Suppressor macrophage (primary cell): ENCODE measurements at regions not wholly inside any gene's neighbourhood (a gene's known extent, or its start where the extent isn't known, plus 50 kb on each side); places are given as distances from the start of the nearest gene placed in this dataset.
"Not testable (repeated sequence)": the region's sequence is repeated elsewhere in the genome, so short reads cannot be mapped to it uniquely, and the experiment has no call there.

Experiments used
- DNase-seq, 4 experiments: peaks; one replicate each; pipeline ENCODE4 v3.0.0-alpha.2; 2020 to 2022

DNA sequence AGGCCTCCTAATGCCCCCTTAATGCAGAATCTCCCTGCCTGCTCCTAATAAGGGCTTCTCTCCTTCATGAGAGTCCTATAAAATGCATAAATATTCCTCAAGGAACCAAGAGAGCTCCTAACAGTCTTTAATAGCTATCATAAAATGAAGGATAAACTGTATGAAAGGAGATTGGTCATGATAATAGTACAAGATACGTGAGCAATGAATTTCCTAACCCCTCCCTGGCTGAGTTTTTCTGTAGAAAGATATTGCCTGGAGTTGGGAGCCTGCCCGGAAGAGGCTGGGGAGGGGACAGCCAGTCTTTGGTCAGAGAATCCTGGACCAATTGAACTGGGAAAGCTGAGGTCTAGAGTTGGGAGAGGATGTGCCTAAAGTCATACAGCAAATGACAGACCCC is 321.9 kb upstream of the CDH5 start:
- no peak for DNase-seq

DNA sequence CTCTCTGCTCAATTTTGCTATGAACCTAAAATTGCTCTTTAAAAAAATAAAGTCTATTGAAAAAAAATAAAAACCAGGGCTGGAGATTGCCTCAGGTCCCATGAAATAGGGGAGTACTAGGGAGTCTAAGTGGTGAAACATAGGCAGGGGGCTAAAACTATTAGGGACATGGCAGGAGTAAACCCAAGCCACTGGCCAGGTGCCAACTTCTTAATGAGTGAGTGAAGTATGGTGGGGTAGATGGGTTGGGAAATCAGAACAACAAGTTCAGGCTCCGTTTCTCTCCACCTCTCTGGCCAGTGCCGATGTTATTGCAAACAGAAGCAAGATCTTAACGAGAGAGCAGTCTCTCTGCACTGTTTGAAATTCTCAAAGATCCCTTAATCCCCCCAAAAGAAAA is 322.4 kb upstream of the CDH5 start:
- DNase-seq = no peak

DNA sequence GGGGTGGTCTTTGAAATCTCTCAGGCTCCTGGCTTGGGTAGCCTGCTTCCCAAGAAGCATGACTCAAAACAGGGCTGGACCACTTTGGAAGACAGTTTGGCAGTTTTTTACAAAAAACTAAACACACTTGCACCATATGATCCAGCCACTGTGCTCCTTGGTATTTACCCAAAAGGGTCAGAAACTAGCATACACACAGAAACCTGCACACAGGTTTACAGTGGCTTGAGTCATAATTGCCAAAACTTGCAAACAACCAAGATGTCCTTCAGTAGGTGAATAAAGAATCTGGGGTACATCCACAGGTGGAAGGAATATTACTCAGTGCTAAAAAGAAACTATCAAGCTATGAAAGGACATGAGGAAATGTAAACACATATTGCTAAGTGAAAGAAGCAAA is 323.2 kb upstream of the CDH5 start:
- no peak for DNase-seq

DNA sequence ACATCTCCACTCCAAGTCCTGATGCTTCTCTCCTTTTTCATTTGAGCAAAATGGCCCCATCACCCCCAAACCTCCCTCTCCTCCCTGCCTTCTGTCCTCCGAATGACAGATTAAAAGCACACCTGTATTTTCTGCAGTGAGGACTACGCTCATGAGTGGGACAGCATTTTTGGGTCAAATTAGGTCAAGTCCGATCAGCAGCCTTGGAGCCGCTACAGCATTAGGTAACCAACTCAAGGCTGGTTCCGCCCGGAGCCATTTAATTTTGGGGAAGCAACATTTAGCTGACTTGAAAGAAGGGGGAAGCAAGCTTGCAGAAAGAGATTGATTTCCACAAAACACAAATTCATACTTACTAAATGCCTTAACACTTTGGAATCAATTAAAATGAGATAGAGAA is 324.1 kb upstream of the CDH5 start:
- peak in 2 of 4 experiments; percentile 5 to 7 for DNase-seq

DNA sequence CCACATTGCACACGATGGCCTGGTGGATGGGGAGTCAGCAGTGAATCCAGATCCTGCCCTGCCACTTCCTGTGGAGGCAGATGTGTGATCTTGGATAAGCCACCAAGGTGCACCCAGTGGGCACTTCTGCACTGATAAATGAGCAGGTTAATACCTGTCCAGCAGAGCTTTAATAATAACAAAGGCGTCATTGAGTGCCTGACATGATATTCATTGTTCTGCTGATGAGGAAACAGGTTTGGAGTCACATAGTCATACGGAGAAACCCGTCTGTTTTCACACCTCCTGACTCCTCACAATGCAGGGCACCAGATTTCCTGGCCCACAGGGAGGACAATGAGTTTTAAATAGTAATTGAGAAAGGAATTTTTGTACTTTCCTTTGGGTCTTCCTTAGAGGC is 324.6 kb upstream of the CDH5 start:
- no peak for DNase-seq

DNA sequence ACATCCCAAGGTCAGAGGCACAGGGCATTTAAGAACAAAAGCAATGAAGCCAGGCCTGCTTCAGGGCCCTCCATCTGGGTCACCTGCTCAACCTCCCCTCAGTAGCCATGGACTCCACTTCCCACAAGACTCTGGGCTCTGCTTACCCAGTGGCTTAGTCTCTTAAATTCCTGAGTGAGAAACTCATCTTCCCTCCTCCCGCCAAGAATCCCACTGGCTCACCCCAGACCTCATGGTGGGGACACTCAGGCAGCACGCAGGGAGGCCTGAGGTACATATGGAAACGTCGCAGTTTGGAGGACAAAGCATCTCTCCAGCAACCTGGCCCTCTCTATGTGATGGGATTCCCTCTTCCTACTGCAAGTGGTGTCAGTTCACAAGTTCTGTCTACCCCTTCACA is 326.7 kb upstream of the CDH5 start:
- no peak for DNase-seq

DNA sequence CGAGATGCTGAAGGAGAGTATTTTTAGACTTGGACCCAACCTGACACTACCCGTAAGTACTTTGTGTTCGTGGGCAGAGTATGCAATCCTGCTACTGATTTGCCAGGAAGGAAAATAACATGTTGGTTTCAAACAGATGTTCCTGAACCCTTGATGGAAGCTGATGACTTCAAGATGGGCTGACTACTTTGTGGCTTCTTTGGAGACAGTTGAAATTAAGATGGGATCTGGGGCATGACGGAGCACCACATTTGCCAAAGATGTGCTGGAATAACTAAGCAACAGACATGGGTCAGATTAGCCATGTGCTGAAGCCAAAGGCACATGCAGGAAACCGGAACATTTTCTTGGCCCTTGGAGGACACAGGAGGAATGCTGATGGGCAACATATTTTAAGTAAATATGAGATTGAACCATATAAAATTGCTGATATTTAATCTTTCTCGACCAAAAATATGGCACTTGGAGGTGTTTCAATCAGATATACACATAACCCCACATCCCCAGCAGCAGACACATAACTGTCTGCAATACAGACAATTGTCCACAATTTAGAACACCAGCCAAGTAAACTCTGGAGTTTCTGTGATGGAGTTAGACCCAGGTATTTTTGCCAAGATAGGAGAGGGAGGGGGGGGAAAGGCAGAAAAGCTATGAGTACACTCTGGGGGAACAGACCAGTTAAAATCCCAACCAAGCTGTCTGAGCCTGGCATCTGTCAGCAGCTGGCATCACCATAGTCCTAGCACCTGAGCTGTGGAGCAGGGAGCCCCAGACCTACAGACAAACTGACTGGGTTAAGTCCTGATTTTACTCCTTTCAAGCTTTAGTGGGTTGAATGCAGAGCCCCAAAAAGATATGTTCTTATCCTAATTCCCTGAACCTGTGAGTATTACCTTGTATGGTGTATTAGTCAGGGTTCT is 329.4 kb upstream of the CDH5 start:
- DNase-seq = no peak

DNA sequence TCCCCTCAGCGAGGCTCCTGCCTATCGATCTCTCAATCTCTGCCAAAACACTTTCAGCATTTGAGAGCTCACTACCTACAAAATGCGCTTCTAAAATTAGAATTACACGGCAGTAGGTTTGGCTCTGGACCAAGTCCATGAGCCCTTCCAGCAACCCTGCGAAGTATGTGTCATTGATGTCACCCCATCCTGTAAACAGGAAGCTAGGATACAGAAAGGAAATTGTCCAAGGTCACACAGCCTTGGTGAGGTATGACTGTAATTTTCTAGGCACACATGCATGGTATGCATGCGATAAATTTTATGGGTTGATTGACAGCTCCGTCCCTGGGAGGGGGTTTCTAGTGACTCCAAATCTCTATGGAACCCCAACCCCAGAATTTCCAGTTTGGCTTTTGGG is 330.3 kb upstream of the CDH5 start:
- no peak for DNase-seq

DNA sequence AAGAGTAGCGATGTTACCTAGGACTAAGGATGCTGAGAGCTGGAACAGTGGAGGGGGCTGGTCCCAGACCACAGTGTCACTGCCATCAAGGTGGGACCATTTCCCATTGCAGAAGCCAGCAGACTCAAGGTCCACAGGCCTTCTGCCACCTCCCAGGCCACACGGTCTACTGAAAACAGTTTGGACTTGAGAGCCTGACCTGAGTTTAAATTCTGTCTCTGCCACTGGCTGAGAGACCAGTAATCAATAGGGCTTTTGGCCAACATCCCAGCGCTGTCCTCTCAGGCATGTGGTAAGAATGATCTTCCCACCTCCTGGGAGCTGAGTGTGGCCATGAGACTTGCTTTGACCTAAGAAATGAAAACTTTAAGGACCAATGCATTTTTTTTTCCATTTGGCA is 331.4 kb upstream of the CDH5 start:
- no peak for DNase-seq

DNA sequence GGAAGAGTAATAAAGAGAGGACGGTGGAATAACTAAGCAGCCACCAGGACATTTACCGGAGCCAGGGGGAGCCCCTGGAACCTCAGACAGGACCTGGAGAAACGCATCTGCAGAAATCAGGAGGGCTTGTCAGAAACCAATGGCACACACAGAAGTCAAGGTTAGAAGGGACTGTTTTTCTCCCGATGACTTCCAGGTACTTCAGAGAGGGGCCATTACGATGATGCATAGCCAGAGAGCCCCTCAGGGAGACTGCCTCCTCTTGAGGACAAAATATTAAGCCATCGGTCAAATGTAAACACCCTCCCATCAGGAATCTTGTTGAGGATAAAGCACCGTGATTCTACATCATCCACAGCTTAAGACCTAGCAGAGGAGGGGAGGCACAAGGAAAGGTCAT is 333.6 kb upstream of the CDH5 start:
- DNase-seq = no peak

DNA sequence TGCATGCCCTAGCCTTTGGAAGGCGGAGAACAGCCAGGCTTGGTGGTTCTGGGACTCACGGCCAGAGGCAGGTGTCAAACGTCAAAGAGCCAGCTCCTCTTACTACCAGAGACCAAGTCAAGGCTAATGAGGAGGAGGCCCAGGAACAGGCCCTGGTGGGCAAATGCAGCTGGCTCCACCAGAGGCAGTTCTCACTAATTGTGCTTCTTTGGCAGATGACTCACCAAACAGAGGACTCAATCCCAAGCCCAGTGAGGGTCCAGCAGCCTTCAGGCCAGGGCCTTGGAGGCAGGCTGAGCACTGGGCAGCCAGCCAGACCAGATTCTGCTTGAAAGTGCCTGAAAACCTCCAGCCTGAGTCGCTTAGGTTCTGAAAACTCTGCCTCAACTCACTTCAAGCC is 336.5 kb upstream of the CDH5 start:
- no peak for DNase-seq

DNA sequence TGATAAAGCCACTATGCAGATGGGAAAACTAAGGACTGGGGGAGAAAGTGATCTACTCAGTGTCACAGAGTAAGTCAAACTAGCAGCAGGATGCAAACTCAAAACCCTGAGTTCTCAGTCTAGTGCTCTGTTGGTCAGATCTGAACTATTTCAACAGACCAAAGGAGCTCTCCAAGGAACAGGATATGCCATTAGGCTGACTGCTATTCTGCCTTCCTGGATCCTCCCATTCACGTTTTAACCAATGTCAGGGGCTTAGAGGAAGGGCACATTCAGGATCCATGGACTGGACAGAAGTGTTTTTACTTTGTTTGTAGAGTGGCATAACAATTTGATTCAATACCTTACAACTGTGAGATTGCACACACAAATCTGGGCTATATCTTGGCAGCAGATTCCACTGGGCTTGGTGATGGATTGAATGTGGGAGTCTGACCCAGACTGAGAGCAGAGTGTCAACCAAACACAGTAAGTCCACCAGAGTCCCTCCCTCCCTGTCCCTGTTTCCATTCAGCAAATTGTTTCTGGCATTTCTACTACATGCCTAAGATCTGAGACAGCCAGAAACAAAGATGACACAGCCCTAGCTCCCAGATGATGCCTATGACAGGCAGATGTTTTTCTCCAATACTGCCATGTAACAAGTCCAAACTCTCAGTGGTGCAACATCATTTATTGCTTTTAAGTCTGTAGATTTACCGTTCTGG is 337.8 kb upstream of the CDH5 start:
- no peak for DNase-seq

DNA sequence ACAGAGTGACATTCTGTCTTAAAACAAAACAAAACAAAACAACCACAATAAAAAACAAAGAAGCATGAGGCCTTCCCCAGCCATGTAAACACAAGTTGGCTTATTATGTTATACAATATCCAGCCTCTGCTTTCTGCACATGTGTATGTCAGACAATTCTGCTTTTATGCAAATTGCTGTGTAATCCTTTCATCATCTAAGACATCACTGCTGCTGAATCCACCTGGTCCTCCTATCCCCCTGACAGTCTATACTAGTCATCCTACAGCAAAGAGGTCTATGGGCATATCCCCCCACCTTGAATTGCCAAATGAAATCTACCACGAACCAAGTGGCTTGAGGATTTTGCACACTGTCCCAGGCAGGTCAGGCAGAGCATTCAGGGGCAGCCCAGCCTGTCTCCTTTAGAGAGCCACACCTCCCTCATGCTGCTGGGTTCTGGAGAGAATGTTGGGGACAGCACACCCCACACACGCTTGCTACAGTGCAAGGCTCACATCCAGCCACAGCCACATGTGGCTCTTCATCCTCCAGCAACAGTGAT is 339.6 kb upstream of the CDH5 start:
- DNase-seq = no peak

DNA sequence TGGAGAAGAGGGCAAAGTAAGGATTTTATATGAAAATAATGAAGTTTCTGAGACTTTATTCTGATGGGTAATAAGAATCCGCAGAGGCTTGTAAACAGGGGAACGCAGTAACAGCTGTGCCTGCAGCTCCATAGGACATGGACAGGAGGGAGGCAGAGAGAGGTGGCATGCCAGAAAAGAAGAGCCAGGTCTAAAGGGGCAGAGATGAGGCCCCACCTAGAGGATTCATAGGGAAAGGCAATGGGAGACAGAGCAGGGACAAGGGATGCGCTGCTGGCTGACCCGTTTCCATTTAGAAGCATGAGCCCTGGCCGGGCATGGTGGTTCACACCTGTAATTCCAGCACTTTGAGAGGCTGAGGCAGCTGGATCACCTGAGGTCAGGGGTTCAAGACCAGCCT is 340.3 kb upstream of the CDH5 start:
- DNase-seq = no peak

DNA sequence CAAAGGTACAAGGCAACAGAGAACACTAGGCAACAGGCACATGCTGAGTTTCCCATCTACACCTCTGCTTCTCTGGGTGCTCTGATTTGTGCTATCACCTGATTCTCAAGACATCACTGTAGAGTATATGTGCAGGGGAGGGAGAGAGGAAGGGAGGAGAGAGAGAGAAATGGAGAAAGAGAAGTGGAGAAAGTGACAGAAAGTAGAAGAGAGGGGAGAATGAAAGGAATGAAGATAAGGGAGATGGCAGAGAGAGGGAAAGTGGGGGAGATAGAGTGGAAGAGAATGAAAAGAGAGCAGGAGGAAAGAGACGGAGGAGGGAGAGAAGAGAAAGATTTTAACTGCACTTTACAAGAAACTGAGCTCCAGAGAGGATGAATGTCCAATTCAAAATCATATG is 340.7 kb upstream of the CDH5 start:
- DNase-seq = no peak

DNA sequence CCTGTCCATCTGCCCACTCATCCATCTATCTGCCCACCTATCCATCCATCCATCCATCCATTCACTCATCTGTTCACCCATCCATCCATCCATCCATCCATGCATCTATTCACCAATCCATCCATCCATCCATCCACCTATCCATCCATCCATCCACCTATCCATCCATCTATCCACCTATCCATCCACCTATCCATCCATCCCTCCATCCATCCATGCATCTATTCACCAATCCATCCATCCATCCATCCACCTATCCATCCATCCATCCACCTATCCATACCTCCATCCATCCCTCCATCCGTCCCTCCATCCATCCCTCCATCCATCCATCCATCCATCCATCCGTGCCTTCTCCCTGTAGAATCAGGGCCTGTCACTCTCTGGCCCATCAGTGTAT is 341.9 kb upstream of the CDH5 start:
- DNase-seq = not testable (repeated sequence)

DNA sequence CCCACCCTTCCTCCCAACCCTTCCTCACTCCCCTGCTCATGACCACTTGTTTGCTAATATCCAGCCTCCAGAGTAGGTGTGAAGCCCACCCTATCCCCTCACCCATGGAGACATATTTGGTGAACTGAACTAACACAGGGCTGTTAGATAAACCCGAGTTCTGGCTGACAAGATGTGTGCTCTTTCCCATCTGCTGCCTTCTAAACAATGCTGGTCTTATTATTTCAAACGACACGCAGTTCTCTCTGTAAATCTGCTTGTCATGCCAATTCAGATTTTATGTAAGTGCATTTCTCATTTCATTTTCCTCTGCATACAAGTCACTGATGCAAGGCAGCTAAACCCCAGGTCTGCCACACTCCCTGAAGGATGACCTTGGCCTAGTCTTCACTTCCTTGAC is 343.0 kb upstream of the CDH5 start:
- no peak for DNase-seq

DNA sequence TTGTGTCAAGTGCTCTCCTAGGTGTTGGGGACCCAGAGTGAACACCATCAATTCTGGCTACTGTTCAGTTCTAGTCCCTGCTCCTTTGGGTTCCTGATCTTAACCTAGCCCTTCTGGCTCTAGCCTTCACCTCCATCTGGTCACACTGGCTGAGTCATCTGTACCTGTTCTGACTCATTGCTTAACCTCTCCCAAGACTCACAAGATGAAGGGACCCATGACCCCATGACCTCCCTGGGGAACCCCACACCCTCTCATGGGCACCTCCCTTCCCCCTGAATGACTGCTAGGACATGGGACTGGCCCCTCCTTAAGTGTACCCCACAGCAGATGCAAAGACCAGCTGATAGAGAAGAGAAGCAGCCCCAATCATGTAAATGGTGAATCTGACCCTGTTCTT is 345.8 kb upstream of the CDH5 start:
- peak; percentile 6 to 36 (median 24) for DNase-seq

DNA sequence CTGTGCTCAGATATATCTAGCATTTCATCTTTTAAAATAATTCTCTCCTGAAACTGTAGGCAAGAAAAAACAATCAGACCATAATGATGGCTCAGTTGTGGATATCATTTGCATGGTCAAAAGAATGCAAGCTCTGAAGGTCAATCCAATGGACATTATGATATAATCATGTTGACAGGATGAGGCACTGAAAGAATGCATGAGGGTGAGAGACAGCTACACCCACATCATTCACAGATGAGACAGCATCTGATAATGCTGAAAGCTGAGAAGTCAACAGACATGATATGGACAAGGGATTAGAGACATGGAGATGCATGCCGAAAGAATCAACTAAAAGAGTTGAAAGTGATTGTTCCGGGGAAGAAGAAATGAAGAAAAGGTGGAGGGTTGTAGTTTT is 346.4 kb upstream of the CDH5 start:
- no peak for DNase-seq

DNA sequence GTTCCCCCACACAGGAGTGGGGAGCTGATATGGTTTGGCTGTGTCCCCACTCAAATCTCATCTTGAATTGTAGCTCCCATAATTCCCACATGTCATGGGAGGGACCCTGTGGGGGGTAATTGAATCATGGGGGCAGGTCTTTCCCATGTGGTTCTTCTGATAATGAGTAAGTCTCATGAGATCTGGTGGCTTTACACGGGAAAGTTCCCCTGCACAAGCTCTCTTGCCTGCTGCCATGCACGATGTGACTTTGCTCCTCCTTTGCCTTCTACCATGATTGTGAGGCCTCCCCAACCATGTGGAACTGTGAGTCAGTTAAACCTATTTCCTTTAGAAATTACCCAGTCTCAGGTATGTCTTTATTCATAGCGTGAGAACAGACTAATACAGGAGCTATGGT is 347.0 kb upstream of the CDH5 start:
- not testable (repeated sequence) for DNase-seq

DNA sequence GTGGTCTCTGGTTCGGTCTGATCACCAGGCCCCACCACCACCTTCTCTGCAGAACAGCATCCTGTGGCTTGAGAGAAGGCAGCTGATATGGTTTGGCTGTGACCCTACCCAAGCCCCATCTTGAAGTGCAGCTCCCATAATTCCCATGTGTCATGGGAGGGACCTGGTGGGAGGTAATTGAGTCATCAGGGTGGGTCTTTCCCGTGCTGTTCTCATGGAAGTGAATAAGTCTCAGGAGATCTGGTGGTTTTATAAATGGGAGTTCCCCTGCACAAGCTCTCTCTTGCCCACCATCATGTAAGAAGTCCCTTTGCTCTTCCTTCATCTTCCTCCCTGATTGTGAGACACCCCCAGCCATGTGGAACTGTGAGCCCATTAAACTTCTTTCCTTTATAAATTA is 352.3 kb upstream of the CDH5 start:
- DNase-seq = no peak

DNA sequence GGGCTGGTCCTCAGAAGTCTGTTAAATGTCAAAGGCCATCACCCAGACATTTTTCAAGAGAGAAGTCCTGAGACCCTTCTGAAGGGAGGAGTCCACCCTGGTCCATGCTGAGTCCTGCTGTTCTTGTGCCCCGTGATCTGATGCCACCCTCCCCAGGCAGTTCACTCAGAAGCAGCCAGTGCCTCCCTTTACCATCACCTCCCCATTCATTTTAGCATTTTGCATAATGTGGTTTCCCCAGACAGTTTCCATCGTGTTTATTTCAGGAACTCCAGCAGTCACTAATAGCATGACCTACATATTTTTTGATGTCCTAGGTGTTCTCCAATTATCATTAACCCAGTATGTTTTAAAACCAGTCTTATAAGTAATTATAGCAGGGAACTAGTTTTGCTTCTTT is 353.0 kb upstream of the CDH5 start:
- DNase-seq = no peak

DNA sequence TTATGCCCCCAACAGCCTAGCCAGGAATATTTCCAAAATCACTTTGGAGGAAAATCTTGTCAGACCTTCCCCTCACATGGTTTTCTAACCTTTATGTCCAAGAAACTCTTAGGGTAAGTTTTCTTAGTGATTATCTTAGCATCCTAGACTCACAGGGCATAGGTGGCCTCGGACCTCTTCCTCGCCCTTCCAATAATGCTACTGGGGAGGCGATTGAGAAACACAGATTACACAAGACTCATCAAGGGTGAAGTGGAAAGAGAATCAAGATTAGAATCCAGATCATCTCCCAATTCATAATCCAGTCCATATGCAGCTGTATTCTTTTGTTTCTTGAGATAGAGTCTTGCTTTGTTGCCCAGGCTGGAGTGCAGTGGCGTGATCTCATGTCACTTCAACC is 358.4 kb upstream of the CDH5 start:
- DNase-seq = no peak

DNA sequence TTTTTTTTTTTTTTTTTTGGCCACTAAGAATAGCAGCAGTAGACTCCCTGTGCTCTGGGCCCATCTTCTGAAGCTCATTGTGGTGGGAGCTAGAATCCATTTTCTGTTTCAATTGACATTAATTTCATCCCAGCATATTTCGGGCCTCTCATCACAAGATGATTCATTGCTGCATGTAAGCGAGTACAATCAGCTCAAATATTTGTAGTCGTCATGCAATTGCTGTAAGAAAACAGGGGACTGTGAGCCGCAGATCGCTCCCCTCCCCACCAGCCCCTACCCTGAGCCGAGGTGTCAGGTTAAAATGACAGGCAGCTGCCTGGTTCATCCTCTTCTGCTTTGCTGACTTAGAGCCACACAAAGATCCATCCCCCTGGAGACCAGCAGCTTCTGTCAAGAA is 358.8 kb upstream of the CDH5 start:
- DNase-seq = no peak
